OCI-LY7 (cell line): ENCODE measurements at regions not wholly inside any gene's neighbourhood (a gene's known extent, or its start where the extent isn't known, plus 50 kb on each side); places are given as distances from the start of the nearest gene placed in this dataset.

Experiments used
- BruUV-seq: library from RNA; stranded (reverse); fragments of 400-500 nt; replicated peaks from 2 replicates; lab custom pipeline; 2021; lab: Mats Ljungman, UMichigan
- CTCF ChIA-PET: fragments of 300-600 bp; sonication (Branson Sonifier 250); formaldehyde crosslinking; loops from one replicate; lab custom pipeline; 2022; ENCODE audit warnings: antibody characterized with exemption; ENCODE audit not compliant: unreplicated experiment; lab: Charles Lee
- POLR2A ChIA-PET: fragments of 300-600 bp; sonication (Branson Sonifier 250); formaldehyde crosslinking; loops from one replicate; lab custom pipeline; 2022; ENCODE audit warnings: antibody characterized with exemption; lab: Charles Lee
- DNase-seq: peaks from one replicate; pipeline ENCODE4 v3.0.0-alpha.2; 2015; ENCODE audit warnings: low spot score
- H2AFZ ChIP-seq: fragments of 200-600 bp; sonication (generic), shearing (Covaris generic); 2 replicates; pipeline ENCODE4 v1.6.1; 2014; ENCODE audit warnings: mild to moderate bottlenecking, antibody characterized with exemption, low read length, moderate library complexity
- H3K27ac ChIP-seq: fragments of 200-600 bp; sonication (generic); 2 replicates; pipeline ENCODE4 v1.5.1; 2014; ENCODE audit warnings: mixed run types, low read depth, mild to moderate bottlenecking, moderate library complexity, low read length, inconsistent platforms; ENCODE audit not compliant: poor library complexity, severe bottlenecking
- H3K36me3 ChIP-seq: fragments of 200-600 bp; sonication (generic); 2 replicates; pipeline ENCODE4 v1.6.1; 2014; ENCODE audit warnings: mild to moderate bottlenecking, antibody characterized with exemption, low read length, moderate library complexity, mixed read lengths; ENCODE audit not compliant: insufficient read depth
- H3K4me1 ChIP-seq: fragments of 200-600 bp; sonication (generic); 2 replicates; pipeline ENCODE4 v1.5.1; 2014; ENCODE audit warnings: mild to moderate bottlenecking, low read length; ENCODE audit not compliant: insufficient read depth, poor library complexity, severe bottlenecking
- H3K4me2 ChIP-seq: fragments of 200-600 bp; sonication (generic); 2 replicates; pipeline ENCODE4 v1.6.1; 2014; ENCODE audit warnings: mild to moderate bottlenecking, low read length
- H3K4me3 ChIP-seq: fragments of 200-600 bp; sonication (generic); 2 replicates; pipeline ENCODE4 v1.5.1; 2014; ENCODE audit warnings: mild to moderate bottlenecking, low read depth, low read length; ENCODE audit not compliant: poor library complexity, severe bottlenecking
- H3K79me2 ChIP-seq: fragments of 200-600 bp; sonication (generic); 2 replicates; pipeline ENCODE4 v1.6.1; 2016; ENCODE audit warnings: low read depth, mild to moderate bottlenecking, low read length, moderate library complexity, mixed read lengths; ENCODE audit not compliant: insufficient read depth
- H3K9me2 ChIP-seq: fragments of 200-600 bp; sonication (generic); 2 replicates; pipeline ENCODE4 v1.6.1; 2016; ENCODE audit warnings: mild to moderate bottlenecking, low read length, mixed read lengths; ENCODE audit not compliant: insufficient read depth
- H3K9me3 ChIP-seq: fragments of 200-600 bp; sonication (generic); 2 replicates; pipeline ENCODE4 v1.6.1; 2014; ENCODE audit warnings: mild to moderate bottlenecking, mixed run types, low read length, mixed read lengths
- H4K20me1 ChIP-seq: fragments of 200-600 bp; sonication (generic); 2 replicates; pipeline ENCODE4 v1.6.1; 2014; ENCODE audit warnings: mild to moderate bottlenecking, antibody characterized with exemption, low read length, moderate library complexity, mixed read lengths; ENCODE audit not compliant: insufficient read depth
- CTCF ChIP-seq: fragments of 200-600 bp; sonication (generic); conservative IDR thresholded peaks from 2 replicates; pipeline ENCODE4 v1.5.1; 2014; ENCODE audit warnings: mild to moderate bottlenecking, antibody characterized with exemption, low read length, moderate library complexity, mixed read lengths
- EZH2phosphoT487 ChIP-seq: fragments of 200-600 bp; sonication (generic); IDR thresholded peaks from 2 replicates; pipeline ENCODE4 v1.6.1; 2018; ENCODE audit warnings: low read depth, borderline replicate concordance, mild to moderate bottlenecking, mixed run types, antibody characterized with exemption, low read length, moderate library complexity, mixed read lengths
- intact Hi-C: fragments of 100-400 bp; cut with micrococcal nuclease; formaldehyde crosslinking; loops from one replicate; pipeline ENCODE4 v1.10.0; 2022; ENCODE audit not compliant: unreplicated experiment

DNA sequence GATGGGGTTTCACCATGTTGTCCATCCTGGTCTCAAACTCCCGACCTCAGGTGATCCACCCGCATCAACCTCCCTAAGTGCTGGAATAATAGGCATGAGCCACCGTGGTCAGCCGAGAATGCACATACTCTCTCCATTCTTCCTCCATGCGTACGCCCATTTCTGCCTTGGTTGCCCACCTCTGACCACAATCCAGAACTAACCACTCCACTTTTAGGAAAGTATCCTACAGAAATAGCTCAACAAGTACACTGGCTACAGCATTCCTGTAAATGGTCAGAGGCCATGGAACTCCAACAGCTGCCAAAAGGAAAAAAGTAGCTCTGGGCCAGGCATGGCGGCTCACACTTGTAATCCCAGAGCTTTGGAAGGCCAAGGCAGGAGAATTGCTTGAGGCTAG is 60.7 kb downstream of the IRF2BPL start:
- POLR2A ChIA-PET, result interaction anchor here (0.8 kb wide), 1 partner anchor 61 kb away, joined by 4 read pairs; no protein-coding TSS in a partner anchor

DNA sequence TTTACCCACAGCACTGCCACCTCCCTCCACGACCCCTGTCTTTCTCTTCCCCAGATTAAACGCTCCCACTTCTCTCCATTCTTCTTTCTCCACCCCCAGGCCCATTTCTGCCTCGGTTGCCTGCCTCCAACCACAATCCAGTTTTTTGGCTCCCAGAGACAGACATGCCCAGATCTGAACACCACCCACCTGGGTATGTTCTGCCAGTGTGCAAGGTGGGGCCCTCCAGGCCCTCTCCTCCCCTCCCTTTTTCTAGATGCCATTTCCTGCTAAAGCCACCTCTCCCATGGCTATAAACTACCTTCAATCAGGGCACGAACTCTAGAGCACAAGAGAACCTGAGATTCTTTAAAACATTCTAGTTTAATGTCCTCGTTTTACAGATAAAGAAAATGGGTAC is 63.3 kb downstream of the IRF2BPL start:
- no peaks in the 10 kb centered on the region for H4K20me1 ChIP-seq
- no peak for DNase-seq
- intact Hi-C loops, result no loop called here
- CTCF ChIA-PET, result no interaction called here
- H3K9me3 ChIP-seq, result no peaks in the 10 kb centered on the region
- no peak for TF ChIP-seq CTCF
- TF ChIP-seq EZH2phosphoT487, result no peak
- peaks cover 16% of the 10 kb centered on the region for H3K4me1 ChIP-seq
- no peaks in the 10 kb centered on the region for H3K36me3 ChIP-seq
- no TSS peak for BruUV-seq
- H3K4me2 ChIP-seq, result no peak overlapping the region
- no peak overlapping the region for H2AFZ ChIP-seq
- H3K27ac ChIP-seq, result no peak overlapping the region
- no peaks in the 10 kb centered on the region for H3K79me2 ChIP-seq
- POLR2A ChIA-PET, result no interaction called here
- no peak overlapping the region for H3K4me3 ChIP-seq
- no peaks in the 10 kb centered on the region for H3K9me2 ChIP-seq

More for the DNA sequence above, 60.7 kb downstream of the IRF2BPL start:
- intact Hi-C loops, result no loop called here
- no peaks in the 10 kb centered on the region for H3K9me2 ChIP-seq
- H3K4me3 ChIP-seq, result no peak overlapping the region
- H2AFZ ChIP-seq, result no peak overlapping the region
- CTCF ChIA-PET, result no interaction called here
- H3K27ac ChIP-seq, result no peak overlapping the region
- H3K79me2 ChIP-seq, result no peaks in the 10 kb centered on the region
- H3K9me3 ChIP-seq, result no peaks in the 10 kb centered on the region
- no peaks in the 10 kb centered on the region for H4K20me1 ChIP-seq
- no peaks in the 10 kb centered on the region for H3K4me1 ChIP-seq
- no peaks in the 10 kb centered on the region for H3K36me3 ChIP-seq
- TF ChIP-seq CTCF (no peak), EZH2phosphoT487 (no peak)
- no peak overlapping the region for H3K4me2 ChIP-seq
- no peak for DNase-seq
- BruUV-seq, result no TSS peak

- Histone ChIP-seq H3K9me2 (no peaks in the 10 kb centered on the region), H3K4me1 (peaks cover 16% of the 10 kb centered on the region), H3K79me2 (no peaks in the 10 kb centered on the region), H3K36me3 (no peaks in the 10 kb centered on the region), H4K20me1 (no peaks in the 10 kb centered on the region), H3K9me3 (no peaks in the 10 kb centered on the region), H3K4me2 (no peak overlapping the region), H3K27ac (no peak overlapping the region), H2AFZ (no peak overlapping the region), H3K4me3 (no peak overlapping the region)
- intact Hi-C loops, result no loop called here
- DNase-seq, result no peak
- CTCF ChIA-PET, result no interaction called here
- TF ChIP-seq EZH2phosphoT487 (no peak), CTCF (no peak)
- POLR2A ChIA-PET, result no interaction called here
- BruUV-seq, result no TSS peak
Observed at GRCh38 chr14:76964695-76965094, 63.8 kb downstream of the IRF2BPL start.
